ENCODE measurements at regions not wholly inside any gene's neighbourhood (a gene's known extent, or its start where the extent isn't known, plus 50 kb on each side); places are given as distances from the start of the nearest gene placed in this dataset.

- WGBS, 2 donors (ENCODE audit: extremely low coverage in 2 of 2, insufficient read length in 2 of 2, insufficient replicate concordance in 1 of 2), result 100% methylated on average over 1 of the region's 10 CpGs; no CpG with 5 or more reads in 1 of the 2 donors
- H2BK120ac ChIP-seq (ENCODE audit: low read depth, low read length), result no peak overlapping the region
Observed at GRCh38 chr14:58783792-58784511, 146.2 kb downstream of the DACT1 start.

GRCh38 chr14:58784931-58785330, 147.2 kb downstream of the DACT1 start:
- no peak for DNase-seq (ENCODE audit: low spot score)
- no peak overlapping the region for H2AK5ac ChIP-seq (ENCODE audit: low read depth, low read length)
- no peaks in the 10 kb centered on the region for H3K36me3 ChIP-seq (replicated peaks in 1 of 2; ENCODE audit: control insufficient read depth in 2 of 2, insufficient read depth in 2 of 2, low read length in 2 of 2)
- no peak overlapping the region for H2BK15ac ChIP-seq (ENCODE audit: low read length)
- no peaks in the 10 kb centered on the region for H3K79me1 ChIP-seq (ENCODE audit: low read depth, low read length)
- WGBS, 2 donors (ENCODE audit: extremely low coverage in 2 of 2, insufficient read length in 2 of 2, insufficient replicate concordance in 1 of 2), result no CpG with 5 or more reads among the region's 1 CpG
- no peak overlapping the region for H4K8ac ChIP-seq (ENCODE audit: low read depth, low read length)
- no peak overlapping the region for H3K18ac ChIP-seq (ENCODE audit: low read length)
- no peak overlapping the region for H2BK5ac ChIP-seq (ENCODE audit: low read length)
- H3K27ac ChIP-seq (replicated peaks; ENCODE audit: low read length), result no peak overlapping the region
- H3K14ac ChIP-seq (ENCODE audit: low read length), result no peak overlapping the region
- H3K9me3 ChIP-seq (replicated peaks in 1 of 2; ENCODE audit: control insufficient read depth in 2 of 2, insufficient read depth in 1 of 2, low read depth in 1 of 2, low read length in 2 of 2), result no peaks in the 10 kb centered on the region
- H3K4ac ChIP-seq (ENCODE audit: low read length), result no peak overlapping the region
- no peak overlapping the region for H2BK120ac ChIP-seq (ENCODE audit: low read depth, low read length)
- H3K4me1 ChIP-seq (ENCODE audit: control insufficient read depth in 2 of 2, insufficient read depth in 1 of 2, low read depth in 1 of 2, low read length in 2 of 2), result peaks cover 9 to 22% of the 10 kb centered on the region in 2 donors
- no peaks in the 10 kb centered on the region for H3K27me3 ChIP-seq (ENCODE audit: control insufficient read depth in 3 of 3, insufficient read depth in 3 of 3, low read depth in 1 of 3, low read length in 3 of 3)
- H4K91ac ChIP-seq (ENCODE audit: low read depth, low read length, poor library complexity), result no peak overlapping the region
- no peak overlapping the region for H2AFZ ChIP-seq (ENCODE audit: low read length)
- no peak overlapping the region for H3K4me2 ChIP-seq (ENCODE audit: insufficient read depth, low read length, poor library complexity, severe bottlenecking)
- H3K23ac ChIP-seq (ENCODE audit: low read depth, low read length, poor library complexity), result no peak overlapping the region
- H3K9ac ChIP-seq (ENCODE audit: low read depth, low read length, poor library complexity), result no peak overlapping the region
- H3K4me3 ChIP-seq (ENCODE audit: low read length in 2 of 2), result no peak overlapping the region
- no peak overlapping the region for H2BK12ac ChIP-seq (ENCODE audit: low read length)

More at GRCh38 chr14:58783792-58784511, 146.2 kb downstream of the DACT1 start:
- no peak overlapping the region for H3K4ac ChIP-seq (ENCODE audit: low read length)
- H2BK12ac ChIP-seq (ENCODE audit: low read length), result no peak overlapping the region
- no peak overlapping the region for H2AFZ ChIP-seq (ENCODE audit: low read length)
- no peaks in the 10 kb centered on the region for H3K27me3 ChIP-seq (ENCODE audit: control insufficient read depth in 3 of 3, insufficient read depth in 3 of 3, low read depth in 1 of 3, low read length in 3 of 3)
- no peak overlapping the region for H3K4me3 ChIP-seq (ENCODE audit: low read length in 2 of 2)
- no peak overlapping the region for H3K4me2 ChIP-seq (ENCODE audit: insufficient read depth, low read length, poor library complexity, severe bottlenecking)
- no peaks in the 10 kb centered on the region for H3K9me3 ChIP-seq (replicated peaks in 1 of 2; ENCODE audit: control insufficient read depth in 2 of 2, insufficient read depth in 1 of 2, low read depth in 1 of 2, low read length in 2 of 2)
- H4K8ac ChIP-seq (ENCODE audit: low read depth, low read length), result no peak overlapping the region
- no peaks in the 10 kb centered on the region for H3K79me1 ChIP-seq (ENCODE audit: low read depth, low read length)
- no peak overlapping the region for H2AK5ac ChIP-seq (ENCODE audit: low read depth, low read length)
- H3K36me3 ChIP-seq (replicated peaks in 1 of 2; ENCODE audit: control insufficient read depth in 2 of 2, insufficient read depth in 2 of 2, low read length in 2 of 2), result no peaks in the 10 kb centered on the region
- no peak overlapping the region for H2BK15ac ChIP-seq (ENCODE audit: low read length)
- peaks cover 9 to 15% of the 10 kb centered on the region in 2 donors for H3K4me1 ChIP-seq (ENCODE audit: control insufficient read depth in 2 of 2, insufficient read depth in 1 of 2, low read depth in 1 of 2, low read length in 2 of 2)
- no peak overlapping the region for H3K9ac ChIP-seq (ENCODE audit: low read depth, low read length, poor library complexity)
- H4K91ac ChIP-seq (ENCODE audit: low read depth, low read length, poor library complexity), result no peak overlapping the region
- H3K14ac ChIP-seq (ENCODE audit: low read length), result no peak overlapping the region
- H3K23ac ChIP-seq (ENCODE audit: low read depth, low read length, poor library complexity), result no peak overlapping the region
- H3K27ac ChIP-seq (replicated peaks; ENCODE audit: low read length), result no peak overlapping the region
- no peak overlapping the region for H3K18ac ChIP-seq (ENCODE audit: low read length)
- no peak for DNase-seq (ENCODE audit: low spot score)
- no peak overlapping the region for H2BK5ac ChIP-seq (ENCODE audit: low read length)

- Histone ChIP-seq H3K27me3 (ENCODE audit: control insufficient read depth in 3 of 3, insufficient read depth in 3 of 3, low read depth in 1 of 3, low read length in 3 of 3) (no peaks in the 10 kb centered on the region), H3K27ac (replicated peaks; ENCODE audit: low read length) (no peak overlapping the region), H3K4me1 (ENCODE audit: control insufficient read depth in 2 of 2, insufficient read depth in 1 of 2, low read depth in 1 of 2, low read length in 2 of 2) (peaks cover 11 to 24% of the 10 kb centered on the region in 2 donors), H2BK120ac (ENCODE audit: low read depth, low read length) (no peak overlapping the region), H3K9me3 (replicated peaks in 1 of 2; ENCODE audit: control insufficient read depth in 2 of 2, insufficient read depth in 1 of 2, low read depth in 1 of 2, low read length in 2 of 2) (no peaks in the 10 kb centered on the region), H3K14ac (ENCODE audit: low read length) (no peak overlapping the region), H3K4me2 (ENCODE audit: insufficient read depth, low read length, poor library complexity, severe bottlenecking) (no peak overlapping the region), H2BK15ac (ENCODE audit: low read length) (no peak overlapping the region), H3K79me1 (ENCODE audit: low read depth, low read length) (no peaks in the 10 kb centered on the region), H2AK5ac (ENCODE audit: low read depth, low read length) (no peak overlapping the region), H3K4ac (ENCODE audit: low read length) (no peak overlapping the region), H2BK5ac (ENCODE audit: low read length) (no peak overlapping the region), H3K18ac (ENCODE audit: low read length) (no peak overlapping the region), H4K8ac (ENCODE audit: low read depth, low read length) (no peak overlapping the region), H4K91ac (ENCODE audit: low read depth, low read length, poor library complexity) (no peak overlapping the region), H2BK12ac (ENCODE audit: low read length) (no peak overlapping the region), H3K23ac (ENCODE audit: low read depth, low read length, poor library complexity) (no peak overlapping the region), H3K36me3 (replicated peaks in 1 of 2; ENCODE audit: control insufficient read depth in 2 of 2, insufficient read depth in 2 of 2, low read length in 2 of 2) (no peaks in the 10 kb centered on the region), H3K9ac (ENCODE audit: low read depth, low read length, poor library complexity) (no peak overlapping the region), H2AFZ (ENCODE audit: low read length) (peak overlapping the region; percentile 18), H3K4me3 (ENCODE audit: low read length in 2 of 2) (no peak overlapping the region)
- no peak for DNase-seq (ENCODE audit: low spot score)
- WGBS, 2 donors (ENCODE audit: extremely low coverage in 2 of 2, insufficient read length in 2 of 2, insufficient replicate concordance in 1 of 2), result no CpG with 5 or more reads among the region's 3 CpGs
Observed at GRCh38 chr14:58785701-58786100, 147.9 kb downstream of the DACT1 start.

GRCh38 chr14:58787592-58787991, 149.8 kb downstream of the DACT1 start:
- no peak overlapping the region for H3K14ac ChIP-seq (ENCODE audit: low read length)
- no peak overlapping the region for H2BK15ac ChIP-seq (ENCODE audit: low read length)
- no peak overlapping the region for H3K9ac ChIP-seq (ENCODE audit: low read depth, low read length, poor library complexity)
- H3K4me2 ChIP-seq (ENCODE audit: insufficient read depth, low read length, poor library complexity, severe bottlenecking), result no peak overlapping the region
- no peak overlapping the region for H3K4ac ChIP-seq (ENCODE audit: low read length)
- no peak overlapping the region for H2AFZ ChIP-seq (ENCODE audit: low read length)
- H2AK5ac ChIP-seq (ENCODE audit: low read depth, low read length), result no peak overlapping the region
- H3K27me3 ChIP-seq (ENCODE audit: control insufficient read depth in 3 of 3, insufficient read depth in 3 of 3, low read depth in 1 of 3, low read length in 3 of 3), result no peaks in the 10 kb centered on the region
- no peak overlapping the region for H2BK120ac ChIP-seq (ENCODE audit: low read depth, low read length)
- no peak overlapping the region for H3K18ac ChIP-seq (ENCODE audit: low read length)
- no peaks in the 10 kb centered on the region for H3K9me3 ChIP-seq (replicated peaks in 1 of 2; ENCODE audit: control insufficient read depth in 2 of 2, insufficient read depth in 1 of 2, low read depth in 1 of 2, low read length in 2 of 2)
- no peak overlapping the region for H4K91ac ChIP-seq (ENCODE audit: low read depth, low read length, poor library complexity)
- no peaks in the 10 kb centered on the region for H3K36me3 ChIP-seq (replicated peaks in 1 of 2; ENCODE audit: control insufficient read depth in 2 of 2, insufficient read depth in 2 of 2, low read length in 2 of 2)
- H3K27ac ChIP-seq (replicated peaks; ENCODE audit: low read length), result no peak overlapping the region
- no CpG with 5 or more reads among the region's 1 CpG for WGBS, 2 donors (ENCODE audit: extremely low coverage in 2 of 2, insufficient read length in 2 of 2, insufficient replicate concordance in 1 of 2)
- H3K79me1 ChIP-seq (ENCODE audit: low read depth, low read length), result no peaks in the 10 kb centered on the region
- H2BK12ac ChIP-seq (ENCODE audit: low read length), result no peak overlapping the region
- H3K4me1 ChIP-seq (ENCODE audit: control insufficient read depth in 2 of 2, insufficient read depth in 1 of 2, low read depth in 1 of 2, low read length in 2 of 2), result peaks cover 11 to 28% of the 10 kb centered on the region in 2 donors
- no peak overlapping the region for H2BK5ac ChIP-seq (ENCODE audit: low read length)
- H4K8ac ChIP-seq (ENCODE audit: low read depth, low read length), result no peak overlapping the region
- no peak overlapping the region for H3K4me3 ChIP-seq (ENCODE audit: low read length in 2 of 2)
- H3K23ac ChIP-seq (ENCODE audit: low read depth, low read length, poor library complexity), result no peak overlapping the region
- DNase-seq (ENCODE audit: low spot score), result no peak

Measured in neuronal stem cell (in vitro differentiated cells).